Epidermal melanocyte (primary cell): ENCODE measurements at regions not wholly inside any gene's neighbourhood (a gene's known extent, or its start where the extent isn't known, plus 50 kb on each side); places are given as distances from the start of the nearest gene placed in this dataset.
"Not testable (repeated sequence)": the region's sequence is repeated elsewhere in the genome, so short reads cannot be mapped to it uniquely, and the experiment has no call there.

ENCODE experiments used
- DNase-seq: peaks from one replicate; pipeline ENCODE4 v3.0.0; 2011; ENCODE audit warnings: low spot score; ENCODE audit not compliant: insufficient read length

- DNase-seq = no peak
These were observed 1204.2 kb downstream of the ROBO2 start for GRCh38 chr3:78244136-78244535.

GRCh38 chr3:78249294-78249693 is 1209.4 kb downstream of the ROBO2 start:
- no peak for DNase-seq

GRCh38 chr3:78253860-78254259 is 1214.0 kb downstream of the ROBO2 start:
- DNase-seq = no peak

GRCh38 chr3:78255403-78255802 is 1215.5 kb downstream of the ROBO2 start:
- no peak for DNase-seq

GRCh38 chr3:78256123-78256522 is 1216.2 kb downstream of the ROBO2 start:
- no peak for DNase-seq

- no peak for DNase-seq
These were observed 1218.1 kb downstream of the ROBO2 start for GRCh38 chr3:78257951-78258530.

- peak; percentile 36 for DNase-seq
These were observed 1218.9 kb downstream of the ROBO2 start for GRCh38 chr3:78258798-78259197.

DNA sequence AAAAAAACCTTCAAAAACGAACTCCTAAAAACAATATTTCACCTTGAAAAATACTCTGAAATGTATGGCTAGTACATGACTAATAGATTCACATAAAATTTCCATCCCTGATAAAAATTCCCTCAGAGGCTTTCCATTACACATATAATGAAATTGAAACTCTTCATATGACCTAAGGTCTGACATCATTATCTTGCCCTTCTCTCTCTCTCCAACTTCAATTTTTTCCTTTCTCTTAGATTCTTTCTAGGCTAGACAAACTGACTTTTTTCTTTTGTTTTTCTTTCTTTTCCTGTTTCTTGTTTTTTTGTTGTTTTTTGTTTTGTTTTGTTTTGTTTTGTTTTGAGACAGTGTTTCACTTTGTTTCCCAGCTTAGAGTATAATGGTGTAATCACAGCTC is 1220.5 kb downstream of the ROBO2 start:
- no peak for DNase-seq

GRCh38 chr3:78266550-78266949 is 1226.7 kb downstream of the ROBO2 start:
- DNase-seq = not testable (repeated sequence)

- no peak for DNase-seq
These were observed 1227.3 kb downstream of the ROBO2 start for GRCh38 chr3:78267235-78267634.

- DNase-seq = no peak
These were observed 1228.2 kb downstream of the ROBO2 start for GRCh38 chr3:78268087-78268486.

DNA sequence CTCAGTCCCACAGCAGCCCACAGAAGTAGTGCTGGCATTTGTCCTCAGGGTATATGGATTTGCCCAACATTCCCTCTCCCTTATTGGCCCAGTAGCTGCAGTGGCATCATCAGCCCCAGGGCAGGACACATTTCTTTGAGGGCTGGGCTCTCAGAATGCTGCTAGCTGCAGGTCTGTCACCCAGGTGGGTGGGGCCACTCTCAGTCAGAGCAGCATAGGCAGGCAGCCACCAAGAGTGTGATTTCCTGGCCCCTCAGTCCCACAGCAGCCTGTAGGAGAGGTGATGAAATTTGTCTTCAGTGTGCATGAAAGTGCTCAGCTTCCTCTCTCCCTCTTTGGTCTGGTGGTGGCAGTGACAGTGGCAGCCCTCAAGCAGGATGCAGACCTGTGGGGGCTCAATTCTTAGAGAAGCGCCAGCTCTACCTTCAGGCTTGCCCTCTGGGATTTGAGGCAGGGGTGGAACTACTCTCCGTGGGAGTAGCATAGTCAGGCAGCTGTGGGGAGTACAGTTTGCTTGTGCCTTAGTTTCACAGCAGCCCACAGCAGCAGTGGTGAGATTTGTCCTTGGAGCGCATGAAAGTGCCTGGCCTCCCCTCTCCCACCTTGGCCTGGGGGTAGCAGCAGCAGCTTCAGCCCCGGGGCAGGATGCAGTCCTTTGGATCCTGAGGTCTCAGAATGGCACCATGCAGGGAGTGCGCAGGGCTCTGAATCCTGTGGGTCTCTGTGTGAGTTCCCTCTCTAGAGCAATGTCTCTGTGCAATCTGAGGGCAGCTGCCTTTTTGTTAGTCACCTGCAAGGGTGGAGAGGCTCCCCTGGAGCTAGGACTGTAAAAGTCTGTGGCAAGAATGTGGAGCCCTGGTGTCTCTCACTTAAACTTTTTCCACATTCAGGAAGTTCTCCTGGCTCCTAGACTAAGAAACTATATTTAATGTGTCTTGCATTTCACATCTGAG is 1229.1 kb downstream of the ROBO2 start:
- DNase-seq = no peak

GRCh38 chr3:78273326-78273725 is 1233.4 kb downstream of the ROBO2 start:
- no peak for DNase-seq

- DNase-seq = no peak
These were observed 1234.7 kb downstream of the ROBO2 start for GRCh38 chr3:78274475-78275065.

GRCh38 chr3:78275420-78275852 is 1235.5 kb downstream of the ROBO2 start:
- no peak for DNase-seq

DNA sequence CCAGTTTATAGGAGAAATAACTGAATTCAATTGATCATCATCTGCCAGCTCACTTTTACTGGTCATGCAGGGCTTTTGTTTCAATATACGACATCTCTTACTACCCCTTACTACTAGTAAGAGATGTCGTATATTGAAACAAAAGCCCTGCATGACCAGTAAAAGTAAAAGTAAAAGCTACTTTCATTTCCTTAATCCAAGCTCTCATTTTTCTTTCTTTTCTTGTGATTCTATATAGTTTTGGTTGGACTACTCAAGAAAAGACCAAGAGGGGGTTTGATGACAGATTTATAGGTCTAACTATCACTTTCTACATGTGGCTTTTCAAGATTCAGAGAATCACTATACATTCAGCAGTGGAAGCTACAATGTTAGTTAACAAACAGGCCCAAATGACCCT is 1237.3 kb downstream of the ROBO2 start:
- no peak for DNase-seq

DNA sequence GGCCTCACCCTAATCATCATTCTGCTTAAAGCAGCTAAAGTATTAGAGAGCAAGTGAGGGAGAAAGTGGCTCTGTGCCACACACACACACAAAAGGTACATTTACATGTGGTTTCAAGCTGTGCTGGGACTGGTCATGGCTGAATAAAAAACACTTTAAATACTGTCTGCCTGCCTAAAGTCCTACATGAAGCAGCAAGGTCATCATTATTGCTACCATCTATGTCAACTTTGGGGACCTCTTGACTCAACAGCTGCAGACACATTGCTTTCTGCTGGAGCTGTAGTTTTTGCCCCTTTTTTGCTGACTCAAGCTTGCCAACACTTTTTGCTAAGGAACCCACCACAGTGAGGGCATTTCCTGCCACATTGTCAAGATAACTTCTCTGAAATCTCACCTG is 1237.9 kb downstream of the ROBO2 start:
- no peak for DNase-seq

DNA sequence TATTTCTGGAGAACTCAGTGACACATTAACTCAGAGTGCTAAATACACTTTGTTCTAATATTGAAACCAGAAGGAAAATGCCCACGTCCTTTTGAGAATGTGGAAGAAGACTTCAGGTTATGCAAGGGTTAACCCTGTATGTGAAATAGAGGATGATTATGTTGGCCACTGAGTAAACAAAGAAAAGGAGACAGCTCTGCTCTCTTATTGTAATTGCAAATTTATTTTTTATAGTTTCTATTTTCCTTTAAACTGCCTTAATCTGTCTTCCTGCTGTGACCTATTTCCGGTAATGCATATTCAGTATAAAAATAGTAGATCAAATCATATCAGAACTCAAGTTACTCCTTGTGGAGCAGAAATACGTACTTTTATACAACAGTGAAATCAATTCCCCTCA is 1239.2 kb downstream of the ROBO2 start:
- no peak for DNase-seq

DNA sequence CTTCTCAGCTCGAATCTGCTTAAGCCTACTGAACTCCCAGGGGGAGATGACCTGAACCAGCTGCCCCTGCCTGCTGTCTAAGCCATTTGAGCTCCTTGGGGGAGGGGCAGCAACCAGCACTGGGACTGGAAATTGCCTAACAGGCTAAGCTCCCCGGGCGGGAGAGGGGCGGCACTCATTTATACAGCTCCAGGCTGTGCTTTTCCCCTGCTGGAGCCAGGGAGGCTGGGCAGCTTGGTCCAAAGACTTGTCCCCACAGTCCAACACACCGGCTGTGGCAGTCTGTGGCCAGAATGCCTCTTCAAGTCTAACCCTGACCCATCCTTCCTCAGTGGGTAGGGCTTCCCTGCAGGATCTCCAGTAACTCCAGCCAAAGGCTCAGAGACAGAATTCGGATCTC is 1241.5 kb downstream of the ROBO2 start:
- DNase-seq = no peak

DNA sequence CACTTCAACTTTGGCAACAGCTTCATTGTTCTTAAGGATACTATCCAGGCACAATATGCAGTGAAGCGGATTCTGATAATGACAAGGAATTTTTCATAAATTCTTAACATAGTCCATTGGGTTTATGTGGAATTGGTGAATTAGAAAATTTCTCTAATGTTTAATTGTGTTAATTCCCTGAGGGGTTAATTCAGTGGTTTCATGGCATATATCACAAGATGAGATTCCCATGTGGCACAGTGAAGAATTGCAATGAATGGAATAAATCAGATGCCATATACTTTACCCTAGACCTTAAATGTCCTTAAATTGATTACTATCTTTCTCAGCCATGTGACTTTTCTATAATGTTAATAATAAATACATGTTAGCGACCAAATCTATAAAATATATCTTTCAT is 1244.1 kb downstream of the ROBO2 start:
- DNase-seq = no peak

GRCh38 chr3:78285032-78285728 is 1245.3 kb downstream of the ROBO2 start:
- DNase-seq = no peak

DNA sequence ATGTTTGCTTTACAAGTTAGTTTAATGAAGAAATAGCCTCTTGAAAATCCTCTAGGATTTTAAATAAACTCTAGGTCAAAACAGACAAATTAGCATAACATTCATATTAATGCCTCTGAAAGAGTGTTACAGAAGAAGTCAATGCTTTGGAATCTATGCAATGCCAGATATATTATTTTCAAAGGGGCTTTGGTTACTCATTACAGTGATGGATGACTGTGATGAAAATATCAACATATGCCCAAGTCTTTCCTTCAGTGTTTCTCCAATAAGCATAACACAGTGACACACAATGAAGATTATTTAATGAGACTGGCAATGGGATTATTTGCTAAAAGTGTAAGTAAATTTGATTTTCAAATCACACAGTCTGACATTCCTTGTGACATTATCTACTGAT is 1247.2 kb downstream of the ROBO2 start:
- no peak for DNase-seq
